OCI-LY1 (cell line): ENCODE measurements at regions not wholly inside any gene's neighbourhood (a gene's known extent, or its start where the extent isn't known, plus 50 kb on each side); places are given as distances from the start of the nearest gene placed in this dataset.

ENCODE experiments used
- CTCF ChIP-seq: fragments of 200-600 bp; sonication (generic), shearing (Covaris generic); IDR thresholded peaks from 2 replicates; pipeline ENCODE4 v1.5.1; 2017; ENCODE audit warnings: mild to moderate bottlenecking, antibody characterized with exemption, low read length, moderate library complexity, mixed read lengths
- EZH2 ChIP-seq: fragments of 200-600 bp; sonication (generic), shearing (Covaris generic); IDR thresholded peaks from 2 replicates; pipeline ENCODE4 v1.8.0; 2017; ENCODE audit warnings: borderline replicate concordance, mixed run types, mild to moderate bottlenecking, antibody characterized with exemption, low read length, moderate library complexity, mixed read lengths

GRCh38 chr13:26968431-26969341 lies 202.9 kb downstream of the USP12 start:
- TF ChIP-seq CTCF: no peak
- no peak for TF ChIP-seq EZH2
